PFSK-1 (cell line): ENCODE measurements at regions not wholly inside any gene's neighbourhood (a gene's known extent, or its start where the extent isn't known, plus 50 kb on each side); places are given as distances from the start of the nearest gene placed in this dataset.

Experiments used
- POLR2AphosphoS5 ChIP-seq: IDR thresholded peaks from 2 replicates; pipeline ENCODE4 v1.6.1; 2012; ENCODE audit warnings: low read depth, mild to moderate bottlenecking, control low read depth, low read length, moderate library complexity
- TAF1 ChIP-seq: IDR thresholded peaks from 2 replicates; pipeline ENCODE4 v1.6.1; 2012; ENCODE audit warnings: low read length, control low read depth, borderline replicate concordance; ENCODE audit not compliant: insufficient read depth
- TF ChIP-seq, protein P1 (sequence below), 2 experiments: IDR thresholded peaks; 2 replicates each; pipeline versions ENCODE4 v1.6.1 to v1.8.0; 2011 to 2012; ENCODE audit warnings: low read depth in 2 of 2, low read length in 2 of 2, control low read depth in 1 of 2, inconsistent platforms in 1 of 2, mild to moderate bottlenecking in 1 of 2, moderate library complexity in 1 of 2; ENCODE audit not compliant: insufficient read depth in 1 of 2

DNA sequence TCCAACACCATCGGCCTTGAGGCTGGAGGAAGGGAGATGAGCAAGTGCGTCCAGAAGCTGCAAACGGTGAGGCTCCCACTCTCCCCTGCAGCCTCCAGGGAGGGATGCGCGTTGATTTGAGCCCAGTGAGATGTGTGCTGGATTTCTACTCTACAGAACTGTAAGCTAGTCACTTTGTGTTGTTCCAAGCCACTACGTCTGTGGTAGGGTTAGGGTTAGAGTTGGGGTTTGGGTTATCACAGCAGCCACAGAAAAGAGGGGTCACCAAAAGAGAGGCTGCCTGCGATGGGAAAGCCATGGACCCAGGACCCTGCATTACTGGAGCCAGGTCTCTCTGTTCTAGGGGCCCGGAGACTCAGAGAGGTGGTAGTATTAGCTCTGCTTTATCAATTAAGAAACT, 94.5 kb downstream of the KCNF1 start:
- no peak for TF ChIP-seq POLR2AphosphoS5
- TF ChIP-seq TAF1: no peak
- TF ChIP-seq, protein P1, sequence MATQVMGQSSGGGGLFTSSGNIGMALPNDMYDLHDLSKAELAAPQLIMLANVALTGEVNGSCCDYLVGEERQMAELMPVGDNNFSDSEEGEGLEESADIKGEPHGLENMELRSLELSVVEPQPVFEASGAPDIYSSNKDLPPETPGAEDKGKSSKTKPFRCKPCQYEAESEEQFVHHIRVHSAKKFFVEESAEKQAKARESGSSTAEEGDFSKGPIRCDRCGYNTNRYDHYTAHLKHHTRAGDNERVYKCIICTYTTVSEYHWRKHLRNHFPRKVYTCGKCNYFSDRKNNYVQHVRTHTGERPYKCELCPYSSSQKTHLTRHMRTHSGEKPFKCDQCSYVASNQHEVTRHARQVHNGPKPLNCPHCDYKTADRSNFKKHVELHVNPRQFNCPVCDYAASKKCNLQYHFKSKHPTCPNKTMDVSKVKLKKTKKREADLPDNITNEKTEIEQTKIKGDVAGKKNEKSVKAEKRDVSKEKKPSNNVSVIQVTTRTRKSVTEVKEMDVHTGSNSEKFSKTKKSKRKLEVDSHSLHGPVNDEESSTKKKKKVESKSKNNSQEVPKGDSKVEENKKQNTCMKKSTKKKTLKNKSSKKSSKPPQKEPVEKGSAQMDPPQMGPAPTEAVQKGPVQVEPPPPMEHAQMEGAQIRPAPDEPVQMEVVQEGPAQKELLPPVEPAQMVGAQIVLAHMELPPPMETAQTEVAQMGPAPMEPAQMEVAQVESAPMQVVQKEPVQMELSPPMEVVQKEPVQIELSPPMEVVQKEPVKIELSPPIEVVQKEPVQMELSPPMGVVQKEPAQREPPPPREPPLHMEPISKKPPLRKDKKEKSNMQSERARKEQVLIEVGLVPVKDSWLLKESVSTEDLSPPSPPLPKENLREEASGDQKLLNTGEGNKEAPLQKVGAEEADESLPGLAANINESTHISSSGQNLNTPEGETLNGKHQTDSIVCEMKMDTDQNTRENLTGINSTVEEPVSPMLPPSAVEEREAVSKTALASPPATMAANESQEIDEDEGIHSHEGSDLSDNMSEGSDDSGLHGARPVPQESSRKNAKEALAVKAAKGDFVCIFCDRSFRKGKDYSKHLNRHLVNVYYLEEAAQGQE (IDR thresholded peaks at IDR 0.05; ENCODE audit: insufficient read depth in 1 of 2, low read depth in 2 of 2, low read length in 2 of 2): no peak
